Esophagus (tissue), 2 donors: ENCODE measurements at regions not wholly inside any gene's neighbourhood (a gene's known extent, or its start where the extent isn't known, plus 50 kb on each side); places are given as distances from the start of the nearest gene placed in this dataset.

Experiments used
- H3K27ac ChIP-seq, 2 donors: one replicate each; pipeline ENCODE4 v1.5.1; 2013; ENCODE audit warnings: low read depth in 2 of 2, mild to moderate bottlenecking in 2 of 2, inconsistent platforms in 1 of 2, low read length in 1 of 2, moderate library complexity in 1 of 2
- H3K27me3 ChIP-seq, 2 donors: one replicate each; pipeline ENCODE4 v1.6.1; 2013; ENCODE audit warnings: low read length in 2 of 2, control low read depth in 1 of 2, mild to moderate bottlenecking in 1 of 2; ENCODE audit not compliant: insufficient read depth in 2 of 2, control insufficient read depth in 1 of 2
- H3K36me3 ChIP-seq, 2 donors: one replicate each; pipeline ENCODE4 v1.6.1; 2013; ENCODE audit warnings: low read length in 1 of 2; ENCODE audit not compliant: control insufficient read depth in 2 of 2, insufficient read depth in 2 of 2
- H3K4me1 ChIP-seq, 2 donors: one replicate each; pipeline ENCODE4 v1.6.1; 2013; ENCODE audit warnings: low read length in 1 of 2; ENCODE audit not compliant: control insufficient read depth in 2 of 2, insufficient read depth in 2 of 2
- H3K4me3 ChIP-seq, 2 donors: one replicate each; pipeline ENCODE4 v1.5.1; 2013; ENCODE audit warnings: low read length in 2 of 2, mild to moderate bottlenecking in 2 of 2, low read depth in 1 of 2, moderate library complexity in 1 of 2
- H3K9me3 ChIP-seq, 2 donors: one replicate each; pipeline ENCODE4 v1.6.1; 2013; ENCODE audit warnings: mild to moderate bottlenecking in 2 of 2, low read depth in 1 of 2, low read length in 1 of 2, moderate library complexity in 1 of 2; ENCODE audit not compliant: control insufficient read depth in 2 of 2, insufficient read depth in 1 of 2
- WGBS, 2 donors: extraction: QIAGEN DNeasy Blood & Tissue Kit; methylation state at CpG; one replicate each; pipeline ENCODE4 v1.1.7; 2013; 5-methylcytosine and 5-hydroxymethylcytosine counted together
- donor health status: healthy with polysubstance abuse.
- donor health status: Bipolar disorder and iron deficiency.

GRCh38 chr7:26919906-26920493 lies 55.6 kb upstream of the SKAP2 start:
- Histone ChIP-seq H3K36me3 (no peaks in the 10 kb centered on the region), H3K4me1 (no peaks in the 10 kb centered on the region), H3K27ac (no peak overlapping the region), H3K9me3 (no peaks in the 10 kb centered on the region), H3K27me3 (no peaks in the 10 kb centered on the region), H3K4me3 (no peak overlapping the region)
- 40 to 52% methylated on average over 2 of the region's 2 CpGs for WGBS, 2 donors

GRCh38 chr7:26918241-26918640 lies 53.9 kb upstream of the SKAP2 start:
- Histone ChIP-seq H3K9me3 (no peaks in the 10 kb centered on the region), H3K36me3 (no peaks in the 10 kb centered on the region), H3K4me1 (no peaks in the 10 kb centered on the region), H3K27ac (no peak overlapping the region), H3K27me3 (no peaks in the 10 kb centered on the region), H3K4me3 (no peak overlapping the region)

- H3K4me1 ChIP-seq, result no peaks in the 10 kb centered on the region
- WGBS, 2 donors, result 60 to 65% methylated on average over 3 of the region's 3 CpGs
- no peak overlapping the region for H3K4me3 ChIP-seq
- no peaks in the 10 kb centered on the region for H3K9me3 ChIP-seq
- no peak overlapping the region for H3K27ac ChIP-seq
- H3K36me3 ChIP-seq, result no peaks in the 10 kb centered on the region
- no peaks in the 10 kb centered on the region for H3K27me3 ChIP-seq
Observed at GRCh38 chr7:26916779-26917320, 52.5 kb upstream of the SKAP2 start.

- Histone ChIP-seq H3K4me1 (no peaks in the 10 kb centered on the region), H3K9me3 (no peaks in the 10 kb centered on the region), H3K36me3 (no peaks in the 10 kb centered on the region), H3K4me3 (no peak overlapping the region), H3K27me3 (no peaks in the 10 kb centered on the region), H3K27ac (no peak overlapping the region)
Observed at GRCh38 chr7:26916336-26916735, 51.9 kb upstream of the SKAP2 start.
